ENCODE measurements at regions not wholly inside any gene's neighbourhood (a gene's known extent, or its start where the extent isn't known, plus 50 kb on each side); places are given as distances from the start of the nearest gene placed in this dataset.

GRCh38 chr1:38331496-38332210 is 285.1 kb upstream of the POU3F1 start:
- DNase-seq (ENCODE audit: low spot score): no peak

GRCh38 chr1:38330799-38331198 is 284.2 kb upstream of the POU3F1 start:
- no peak for DNase-seq (ENCODE audit: low spot score)

GRCh38 chr1:38329644-38330043 is 283.1 kb upstream of the POU3F1 start:
- no peak for DNase-seq (ENCODE audit: low spot score)

- DNase-seq (ENCODE audit: low spot score): no peak
Measured at GRCh38 chr1:38328278-38329035, 281.9 kb upstream of the POU3F1 start.

- no peak for DNase-seq (ENCODE audit: low spot score)
Measured at GRCh38 chr1:38327559-38327973, 281.0 kb upstream of the POU3F1 start.

GRCh38 chr1:38326856-38327255 is 280.3 kb upstream of the POU3F1 start:
- DNase-seq (ENCODE audit: low spot score): no peak

- DNase-seq (ENCODE audit: low spot score): no peak
Measured at GRCh38 chr1:38326135-38326534, 279.5 kb upstream of the POU3F1 start.

- DNase-seq (ENCODE audit: low spot score): no peak
Measured at GRCh38 chr1:38312753-38313152, 266.2 kb upstream of the POU3F1 start.

- no peak for DNase-seq (ENCODE audit: low spot score)
Measured at GRCh38 chr1:38310079-38310478, 263.5 kb upstream of the POU3F1 start.

GRCh38 chr1:38308780-38309179 is 262.2 kb upstream of the POU3F1 start:
- no peak for DNase-seq (ENCODE audit: low spot score)

GRCh38 chr1:38305666-38306065 is 259.1 kb upstream of the POU3F1 start:
- DNase-seq (ENCODE audit: low spot score): no peak

GRCh38 chr1:38303843-38304242 is 257.2 kb upstream of the POU3F1 start:
- DNase-seq (ENCODE audit: low spot score): no peak

- DNase-seq (ENCODE audit: low spot score): no peak
Measured at GRCh38 chr1:38301040-38301439, 254.4 kb upstream of the POU3F1 start.

GRCh38 chr1:38300616-38301015 is 254.0 kb upstream of the POU3F1 start:
- DNase-seq (ENCODE audit: low spot score): no peak

- no peak for DNase-seq (ENCODE audit: low spot score)
Measured at GRCh38 chr1:38297842-38298241, 251.2 kb upstream of the POU3F1 start.

GRCh38 chr1:38297246-38297645 is 250.7 kb upstream of the POU3F1 start:
- DNase-seq (ENCODE audit: low spot score): no peak

- DNase-seq (ENCODE audit: low spot score): no peak
Measured at GRCh38 chr1:38296047-38296446, 249.5 kb upstream of the POU3F1 start.

GRCh38 chr1:38293567-38293966 is 247.0 kb upstream of the POU3F1 start:
- DNase-seq (ENCODE audit: low spot score): no peak

- no peak for DNase-seq (ENCODE audit: low spot score)
Measured at GRCh38 chr1:38292969-38293368, 246.4 kb upstream of the POU3F1 start.

GRCh38 chr1:38291906-38292521 is 245.4 kb upstream of the POU3F1 start:
- no peak for DNase-seq (ENCODE audit: low spot score)

GRCh38 chr1:38291336-38291735 is 244.7 kb upstream of the POU3F1 start:
- no peak for DNase-seq (ENCODE audit: low spot score)

GRCh38 chr1:38289034-38289433 is 242.4 kb upstream of the POU3F1 start:
- no peak for DNase-seq (ENCODE audit: low spot score)

- no peak for DNase-seq (ENCODE audit: low spot score)
Measured at GRCh38 chr1:38287547-38287946, 241.0 kb upstream of the POU3F1 start.

Measured in left forelimb (tissue), 1 donor.